Right cardiac atrium (tissue), 5 donors: ENCODE measurements at regions not wholly inside any gene's neighbourhood (a gene's known extent, or its start where the extent isn't known, plus 50 kb on each side); places are given as distances from the start of the nearest gene placed in this dataset.
A peak's percentile ranks its signal among the peaks of the same experiment; 100 is the strongest.

Experiments used
- ATAC-seq, 2 donors: fragments of 200-7000 bp; cut with Tn5 transposase; one replicate each; pipeline versions ENCODE4 v1.8.0 to v1.9.1; 2020; ENCODE audit warnings: moderate library complexity in 2 of 2, mild to moderate bottlenecking in 1 of 2
- DNase-seq, 3 donors: peaks; one replicate each; pipeline ENCODE4 v3.0.0-alpha.2; 2020
- H3K27ac ChIP-seq: one replicate; pipeline ENCODE4 v1.5.1; 2013; ENCODE audit warnings: mild to moderate bottlenecking, low read length, control low read depth, moderate library complexity
- H3K27me3 ChIP-seq: one replicate; pipeline ENCODE4 v1.6.1; 2013; ENCODE audit not compliant: control insufficient read depth, insufficient read depth
- H3K4me1 ChIP-seq: one replicate; pipeline ENCODE4 v1.6.1; 2013; ENCODE audit warnings: low read length; ENCODE audit not compliant: control insufficient read depth, insufficient read depth
- H3K4me3 ChIP-seq: one replicate; pipeline ENCODE4 v1.5.1; 2013; ENCODE audit warnings: low read length, control low read depth
- H3K9me3 ChIP-seq: one replicate; pipeline ENCODE4 v1.6.1; 2013; ENCODE audit warnings: low read length; ENCODE audit not compliant: control insufficient read depth
- WGBS: extraction: QIAGEN DNeasy Blood & Tissue Kit; methylation state at CpG from one replicate; pipeline ENCODE4 v1.1.7; 2013; 5-methylcytosine and 5-hydroxymethylcytosine counted together
- intact Hi-C, 4 donors: fragments of 100-400 bp; cut with DNase I; formaldehyde crosslinking; loops; one replicate each; pipeline versions ENCODE4 v1.11.0 to v1.14.0; 2022 to 2023
- donor health status: healthy with polysubstance abuse.
- donor health status: DM: no; HTN: yes; CAD: no.
- donor health status: DM: no; HTN: no; CAD: no.
- donor health status: DM: no; HTN: yes; CAD: no; lungs with severe emphysema.
- donor health status: DM: yes; HTN: yes; CAD: no.

DNA sequence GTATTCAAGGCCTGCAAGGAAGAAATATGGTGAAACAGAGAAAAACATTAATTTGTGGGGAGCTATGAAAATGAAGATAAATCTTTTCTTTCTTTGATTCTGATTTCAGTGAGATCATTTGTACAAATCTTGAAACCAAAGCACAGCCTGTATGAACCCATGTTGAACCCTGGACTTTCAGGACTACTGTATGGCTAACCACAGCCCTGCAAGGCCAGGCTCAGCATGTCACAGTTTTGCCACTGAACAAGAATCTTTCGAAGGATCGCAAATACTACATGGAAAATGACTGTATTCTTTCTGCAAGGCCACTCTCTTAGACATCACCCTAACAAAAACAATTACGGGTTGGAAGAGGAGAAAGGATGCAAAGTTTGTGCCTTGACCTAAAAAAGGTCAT, 161.7 kb upstream of the MAF start:
- H3K27me3 ChIP-seq = no peaks in the 10 kb centered on the region
- WGBS = 95% methylated on average over 3 of the region's 3 CpGs
- intact Hi-C loops = loop anchor here in 1 of 4 donors (10.0 kb wide), 1 partner anchor 157 kb away; the partner anchor contains the start of gene MAF
- no peaks in the 10 kb centered on the region for H3K9me3 ChIP-seq
- DNase-seq = no peak
- no peak overlapping the region for H3K27ac ChIP-seq
- H3K4me3 ChIP-seq = no peak overlapping the region
- ATAC-seq = no peak
- no peaks in the 10 kb centered on the region for H3K4me1 ChIP-seq

DNA sequence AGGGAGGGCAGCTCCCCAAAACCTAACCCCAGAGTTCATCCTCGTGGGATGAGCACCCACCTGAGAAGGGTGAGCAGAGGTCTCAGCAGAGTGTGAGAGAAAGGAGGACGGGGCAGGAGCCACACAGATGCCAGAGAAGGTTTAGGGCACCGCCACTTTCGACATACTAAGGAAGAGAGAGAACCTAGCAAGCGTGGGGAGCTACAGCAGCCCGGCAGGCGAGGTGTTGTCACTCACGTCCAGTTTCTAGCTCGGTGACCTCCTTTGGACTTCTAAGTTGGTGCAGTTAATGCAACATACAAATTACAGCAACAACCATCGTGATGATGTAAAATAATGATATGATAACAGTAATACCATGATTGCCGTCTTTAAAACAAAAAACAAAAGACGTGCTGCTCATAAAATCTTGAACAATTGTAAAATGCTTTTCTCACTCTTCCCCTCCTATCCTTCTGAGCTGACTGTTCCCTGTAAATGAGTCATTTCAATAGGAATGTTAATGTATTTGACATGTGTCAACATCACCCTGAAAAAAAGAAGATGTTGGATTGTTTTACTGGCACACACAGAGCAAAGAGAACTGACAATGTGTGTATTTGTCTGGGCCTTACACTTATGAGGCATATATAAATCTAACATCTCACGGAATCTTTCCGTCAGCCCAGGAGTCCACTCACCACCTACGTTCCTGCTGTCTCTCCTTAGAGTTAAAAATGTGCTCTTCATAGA, 158.2 kb upstream of the MAF start:
- Histone ChIP-seq H3K27me3 (no peaks in the 10 kb centered on the region), H3K4me1 (no peaks in the 10 kb centered on the region), H3K4me3 (no peak overlapping the region), H3K27ac (no peak overlapping the region), H3K9me3 (no peaks in the 10 kb centered on the region)
- ATAC-seq (no peak), DNase-seq (no peak)
- intact Hi-C loops = no loop called here
- 85% methylated on average over 15 of the region's 15 CpGs for WGBS

DNA sequence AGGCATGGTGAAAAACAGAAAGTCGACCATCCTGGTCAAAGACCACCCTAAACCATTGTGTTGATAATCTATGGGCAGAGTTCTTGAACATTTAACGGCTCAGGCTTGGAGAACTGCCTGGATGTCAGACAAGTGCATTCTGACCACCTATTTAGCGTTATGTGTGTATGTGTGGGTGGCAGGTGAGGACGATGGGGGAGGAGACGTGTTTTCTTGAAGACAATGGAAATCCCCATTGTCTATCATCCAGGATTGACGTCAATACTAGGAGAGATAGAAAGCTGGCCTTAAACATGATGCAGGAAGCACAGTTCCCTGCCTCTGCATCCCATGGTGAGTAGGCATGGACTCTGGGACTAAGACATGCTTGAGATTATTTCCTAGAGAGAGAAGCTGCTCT, 157.4 kb upstream of the MAF start:
- no peaks in the 10 kb centered on the region for H3K27me3 ChIP-seq
- no peak overlapping the region for H3K4me3 ChIP-seq
- no peak for DNase-seq
- intact Hi-C loops = no loop called here
- H3K27ac ChIP-seq = no peak overlapping the region
- no peaks in the 10 kb centered on the region for H3K9me3 ChIP-seq
- no peaks in the 10 kb centered on the region for H3K4me1 ChIP-seq
- WGBS = 74% methylated on average over 6 of the region's 6 CpGs
- no peak for ATAC-seq

DNA sequence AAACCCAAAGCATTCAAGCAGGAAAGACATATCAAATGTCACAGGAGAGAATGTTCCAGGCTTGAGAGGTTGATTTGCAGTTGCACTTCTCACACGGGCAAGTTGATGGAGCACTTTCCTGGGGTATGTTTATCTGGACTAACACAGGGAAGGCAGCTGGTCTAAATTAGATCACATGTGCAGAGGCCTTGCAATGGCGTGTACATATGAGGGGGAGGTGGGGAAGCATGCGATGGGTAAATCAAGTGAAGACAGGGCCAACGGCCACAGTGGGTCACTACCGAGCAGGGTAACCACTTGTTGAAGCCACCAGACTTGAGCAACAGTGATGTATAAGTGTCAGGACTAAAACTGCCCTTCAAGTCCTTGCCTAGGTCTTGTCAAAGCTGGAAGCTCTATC, 156.6 kb upstream of the MAF start:
- H3K27ac ChIP-seq = no peak overlapping the region
- ATAC-seq = no peak
- no peak for DNase-seq
- no peaks in the 10 kb centered on the region for H3K27me3 ChIP-seq
- H3K4me3 ChIP-seq = no peak overlapping the region
- intact Hi-C loops = no loop called here
- no peaks in the 10 kb centered on the region for H3K4me1 ChIP-seq
- 90% methylated on average over 5 of the region's 5 CpGs for WGBS
- no peaks in the 10 kb centered on the region for H3K9me3 ChIP-seq

DNA sequence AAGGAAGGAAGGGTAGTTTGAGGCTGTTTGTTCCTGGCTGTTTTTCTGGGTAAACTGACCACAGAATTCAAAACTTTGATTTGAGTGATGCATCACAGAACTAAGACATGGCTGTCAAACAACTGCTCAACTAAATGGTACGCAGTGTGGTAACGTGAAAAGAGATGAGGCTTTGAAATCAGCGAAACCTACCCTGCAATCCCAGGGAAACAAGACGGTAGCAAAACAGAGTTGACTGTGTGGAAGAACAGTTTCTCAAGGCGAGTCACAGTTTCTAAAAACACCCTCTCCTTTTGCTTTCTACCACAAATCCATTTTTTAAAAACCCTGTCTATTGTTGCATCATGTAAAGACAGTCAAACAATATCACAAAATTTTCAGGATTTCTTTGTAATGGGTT, 156.0 kb upstream of the MAF start:
- DNase-seq (no peak), ATAC-seq (no peak)
- H3K27me3 ChIP-seq = no peaks in the 10 kb centered on the region
- WGBS = 97% methylated on average over 5 of the region's 5 CpGs
- no peaks in the 10 kb centered on the region for H3K4me1 ChIP-seq
- no peaks in the 10 kb centered on the region for H3K9me3 ChIP-seq
- H3K4me3 ChIP-seq = no peak overlapping the region
- intact Hi-C loops = no loop called here
- H3K27ac ChIP-seq = no peak overlapping the region

DNA sequence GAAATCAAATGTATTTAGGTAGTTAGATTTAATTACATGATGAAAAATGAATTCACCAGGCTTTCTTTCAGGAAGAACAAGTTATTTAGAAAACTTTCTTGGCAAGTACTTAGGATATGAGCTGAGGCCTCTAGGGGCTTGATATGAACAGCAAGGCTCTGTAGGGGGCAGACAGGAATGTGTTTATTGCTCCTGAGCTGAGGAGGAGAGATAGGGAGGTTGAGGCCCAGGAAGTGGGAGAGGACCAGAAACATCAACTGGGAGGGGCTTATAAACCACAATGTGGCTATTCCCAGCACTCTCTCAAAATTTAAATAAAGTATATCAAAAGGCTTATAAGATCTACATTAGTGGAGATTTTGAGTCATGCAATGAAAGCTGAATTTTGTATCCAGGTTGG, 154.0 kb upstream of the MAF start:
- DNase-seq = no peak
- intact Hi-C loops = no loop called here
- Histone ChIP-seq H3K4me1 (no peaks in the 10 kb centered on the region), H3K9me3 (no peaks in the 10 kb centered on the region), H3K4me3 (no peak overlapping the region), H3K27ac (no peak overlapping the region), H3K27me3 (no peaks in the 10 kb centered on the region)
- no peak for ATAC-seq

DNA sequence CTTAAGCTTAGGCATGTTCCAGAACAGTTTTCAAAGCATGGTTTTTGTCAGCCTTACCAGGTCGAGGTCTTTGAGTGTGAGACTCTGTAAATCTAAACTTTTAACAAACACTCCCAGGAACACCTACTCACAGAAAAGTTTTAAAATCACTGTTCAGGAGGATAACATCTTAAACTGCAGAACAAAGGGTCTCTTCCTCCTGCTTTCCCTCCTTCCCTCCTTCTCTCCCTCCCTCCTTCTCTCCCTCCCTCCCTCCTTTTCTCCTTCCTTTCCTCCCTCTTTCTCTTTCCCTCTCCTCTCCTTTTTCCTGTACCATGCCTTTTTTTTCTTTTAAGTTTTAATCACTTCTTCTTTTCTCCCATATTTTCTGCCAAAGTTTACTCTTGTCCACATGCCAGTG, 153.5 kb upstream of the MAF start:
- H3K4me3 ChIP-seq = no peak overlapping the region
- no peak for ATAC-seq
- no peak for DNase-seq
- no peaks in the 10 kb centered on the region for H3K9me3 ChIP-seq
- no peak overlapping the region for H3K27ac ChIP-seq
- 36% methylated on average over 1 of the region's 1 CpG for WGBS
- no peaks in the 10 kb centered on the region for H3K4me1 ChIP-seq
- intact Hi-C loops = no loop called here
- H3K27me3 ChIP-seq = no peaks in the 10 kb centered on the region

DNA sequence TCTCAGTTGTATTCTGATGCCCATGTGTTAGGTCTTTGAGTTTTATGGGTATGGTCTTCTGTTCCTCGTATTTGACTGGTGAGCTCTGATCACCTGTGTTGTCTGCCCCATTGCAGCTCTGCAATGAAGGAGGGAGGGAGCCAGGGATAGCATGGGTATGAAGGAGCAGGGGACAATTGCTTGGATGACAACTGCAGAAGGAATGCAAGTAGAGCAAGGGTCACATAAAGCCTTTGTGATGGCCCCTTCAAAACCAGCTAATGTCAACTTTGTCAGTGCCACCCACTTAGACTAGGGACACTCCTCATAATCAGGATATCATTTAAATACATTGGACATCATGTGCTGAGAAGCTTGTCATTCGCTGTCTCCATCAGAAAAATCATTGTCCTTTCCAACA, 152.7 kb upstream of the MAF start:
- Histone ChIP-seq H3K4me1 (no peaks in the 10 kb centered on the region), H3K27me3 (no peaks in the 10 kb centered on the region), H3K9me3 (no peaks in the 10 kb centered on the region), H3K27ac (no peak overlapping the region), H3K4me3 (no peak overlapping the region)
- no peak for DNase-seq
- intact Hi-C loops = no loop called here
- ATAC-seq = no peak
- 87% methylated on average over 2 of the region's 2 CpGs for WGBS

DNA sequence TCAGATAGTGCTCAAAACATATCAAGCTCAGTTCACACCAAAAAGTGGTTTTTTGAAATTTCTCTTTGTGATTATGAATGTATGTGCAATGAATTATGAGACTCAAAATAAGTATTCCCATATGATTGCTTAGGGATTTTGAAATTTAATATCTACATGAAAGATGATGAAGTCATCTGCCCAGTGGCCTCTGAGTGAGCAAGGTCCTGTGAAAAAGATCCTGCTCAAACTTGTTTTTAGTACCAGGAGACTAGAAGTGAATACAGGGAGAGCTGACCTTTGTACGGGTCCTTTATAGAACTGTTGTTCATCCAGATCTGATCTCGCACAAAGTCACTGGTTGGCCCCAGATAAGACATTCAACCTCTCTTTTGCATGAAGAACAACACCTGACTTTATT, 151.9 kb upstream of the MAF start:
- intact Hi-C loops = no loop called here

DNA sequence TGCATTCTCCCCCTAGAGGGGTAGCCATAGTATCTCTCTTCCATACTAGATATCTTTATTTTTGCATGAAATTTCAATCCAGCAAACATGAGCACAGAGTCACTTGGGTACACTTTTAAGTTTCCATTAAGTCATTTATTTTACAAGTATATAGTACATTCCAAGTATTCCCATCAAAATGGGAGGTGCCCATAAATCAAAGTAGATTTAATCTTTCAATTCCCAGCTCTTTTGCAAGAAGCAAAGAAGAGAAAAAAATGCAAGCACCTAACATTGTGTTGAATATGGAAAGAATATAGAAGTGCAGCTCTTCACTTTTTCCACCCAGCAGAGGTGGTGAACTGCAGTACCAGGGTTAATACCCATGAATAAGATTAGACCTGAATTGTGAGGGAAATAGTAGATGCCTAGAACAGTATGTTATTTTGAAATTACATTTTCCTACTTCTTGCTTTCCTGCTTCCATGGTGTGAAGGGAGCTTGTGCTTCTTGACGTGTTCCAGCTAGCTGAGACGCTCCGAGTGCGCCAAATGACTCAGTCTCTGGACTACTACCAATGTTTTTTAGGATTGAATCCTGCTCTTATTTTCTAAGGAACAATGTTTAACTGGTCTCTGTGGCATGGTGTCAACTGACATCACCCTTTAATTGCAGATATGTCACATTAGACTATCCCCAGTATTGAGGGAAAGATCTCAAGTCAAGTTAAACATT, 151.1 kb upstream of the MAF start:
- intact Hi-C loops = no loop called here
- DNase-seq (peak; percentile 42 to 70 (median 50)), ATAC-seq (peak; percentile 79 to 92)
- H3K9me3 ChIP-seq = no peaks in the 10 kb centered on the region
- H3K27me3 ChIP-seq = no peaks in the 10 kb centered on the region
- H3K4me1 ChIP-seq = no peaks in the 10 kb centered on the region
- no peak overlapping the region for H3K4me3 ChIP-seq
- H3K27ac ChIP-seq = no peak overlapping the region
- WGBS = 47% methylated on average over 4 of the region's 4 CpGs

More for the DNA sequence above, 151.9 kb upstream of the MAF start:
- Histone ChIP-seq H3K4me1 (no peaks in the 10 kb centered on the region), H3K27me3 (no peaks in the 10 kb centered on the region), H3K9me3 (no peaks in the 10 kb centered on the region), H3K27ac (no peak overlapping the region), H3K4me3 (no peak overlapping the region)
- ATAC-seq (no peak), DNase-seq (no peak)
- WGBS = 86% methylated on average over 2 of the region's 2 CpGs

DNA sequence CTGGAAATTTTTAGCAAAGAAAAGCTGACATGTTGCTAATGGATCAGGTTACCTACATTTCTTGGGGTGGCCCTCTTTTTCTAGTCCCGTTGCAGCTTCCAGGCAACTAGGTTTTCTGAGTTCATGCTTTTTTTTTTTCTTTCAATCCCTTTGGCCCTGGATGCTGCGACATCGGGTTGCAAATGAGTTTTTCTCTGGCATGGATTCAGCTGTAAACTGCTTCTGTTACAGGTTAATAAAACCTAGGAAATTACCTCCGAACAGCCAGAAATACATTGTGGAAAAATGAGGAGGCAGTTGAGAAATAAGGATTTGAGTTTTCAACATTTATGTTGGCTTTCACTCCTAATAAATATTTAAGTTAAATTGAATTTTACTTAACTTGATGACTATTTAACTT, 149.8 kb upstream of the MAF start:
- Histone ChIP-seq H3K4me3 (no peak overlapping the region), H3K27me3 (no peaks in the 10 kb centered on the region), H3K4me1 (no peaks in the 10 kb centered on the region), H3K27ac (no peak overlapping the region), H3K9me3 (no peaks in the 10 kb centered on the region)
- no peak for DNase-seq
- no peak for ATAC-seq
- 85% methylated on average over 4 of the region's 4 CpGs for WGBS
- intact Hi-C loops = no loop called here
